ENCODE measurements at regions not wholly inside any gene's neighbourhood (a gene's known extent, or its start where the extent isn't known, plus 50 kb on each side); places are given as distances from the start of the nearest gene placed in this dataset.

- TF ChIP-seq EZH2 (IDR thresholded peaks at IDR 0.05) (no peak), CTCF (IDR thresholded peaks at IDR 0.05) (no peak), EZH2phosphoT487 (IDR thresholded peaks at IDR 0.05) (no peak)
Observed at GRCh38 chr18:39780774-39781173, 2174.3 kb upstream of the PIK3C3 start.
